ENCODE measurements at regions not wholly inside any gene's neighbourhood (a gene's known extent, or its start where the extent isn't known, plus 50 kb on each side); places are given as distances from the start of the nearest gene placed in this dataset.

DNA sequence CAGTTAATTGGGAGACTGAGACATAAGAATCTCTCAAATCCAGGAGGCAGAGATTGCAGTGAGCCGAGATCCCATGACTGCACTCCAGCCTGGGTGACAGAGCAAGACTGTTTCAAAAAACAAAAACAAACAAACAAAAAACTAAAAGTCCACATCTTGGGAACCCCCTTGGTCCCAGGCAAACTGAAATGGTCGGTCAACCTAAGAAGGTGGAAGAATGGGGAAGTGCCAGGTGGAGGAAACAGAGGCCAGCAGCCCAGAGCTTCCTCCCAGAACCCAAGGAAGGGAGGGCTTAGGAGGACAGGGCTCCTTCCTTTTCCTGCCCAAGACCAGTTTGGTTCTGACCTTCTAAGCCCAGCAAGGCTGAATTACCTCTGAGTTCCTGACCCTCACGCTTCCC, 121.0 kb upstream of the FUT8 start:
- H3K4me3 ChIP-seq (replicated peaks; ENCODE audit: low read depth, low read length) = no peak overlapping the region
- TF ChIP-seq CTCF (IDR thresholded peaks at IDR 0.05; ENCODE audit: low read depth, low read length, missing control alignments) = no peak
- DNase-seq (ENCODE audit: extremely low read depth, low read depth) = no peak

DNA sequence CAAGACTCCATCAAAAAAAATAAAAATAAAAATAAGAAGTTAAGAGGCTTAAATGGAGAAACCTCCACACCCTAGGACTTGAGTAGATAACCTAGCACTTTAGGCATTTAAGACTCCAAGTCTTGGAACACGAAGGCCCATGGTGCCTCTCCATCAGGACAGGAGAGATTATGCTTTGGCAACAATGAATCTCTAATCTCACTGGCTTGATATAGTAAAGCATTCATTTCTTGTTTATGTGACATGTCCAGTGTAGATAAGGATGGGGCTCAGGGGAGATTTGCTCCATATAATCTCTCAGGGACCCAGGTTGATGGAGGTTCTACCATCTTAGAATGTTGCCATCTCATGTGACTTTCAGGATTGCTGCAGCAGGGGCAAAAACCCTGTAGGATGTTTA, 117.7 kb upstream of the FUT8 start:
- H3K4me3 ChIP-seq (replicated peaks; ENCODE audit: low read depth, low read length) = no peak overlapping the region
- no peak for TF ChIP-seq CTCF (IDR thresholded peaks at IDR 0.05; ENCODE audit: low read depth, low read length, missing control alignments)
- DNase-seq (ENCODE audit: extremely low read depth, low read depth) = no peak

DNA sequence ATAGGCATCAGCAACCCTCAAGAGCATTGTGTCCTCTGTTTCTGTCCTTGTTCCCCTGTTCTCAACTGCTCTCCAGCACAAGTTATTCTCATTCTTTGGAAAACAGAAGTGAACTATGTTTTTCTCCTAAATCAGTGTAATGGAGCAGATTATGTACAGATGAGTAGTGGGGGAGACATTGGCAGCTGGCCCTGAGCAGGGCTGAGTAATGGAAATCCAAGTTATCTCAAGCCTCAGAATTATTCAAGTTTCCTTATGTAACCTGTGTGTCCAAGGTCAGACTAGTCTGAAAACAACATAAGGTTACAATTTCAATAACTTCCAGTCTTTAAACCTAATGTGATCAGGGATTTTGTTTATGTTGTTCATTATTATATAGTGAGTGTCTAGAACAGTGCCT, 116.1 kb upstream of the FUT8 start:
- no peak for TF ChIP-seq CTCF (IDR thresholded peaks at IDR 0.05; ENCODE audit: low read depth, low read length, missing control alignments)
- DNase-seq (ENCODE audit: extremely low read depth, low read depth) = no peak
- no peak overlapping the region for H3K4me3 ChIP-seq (replicated peaks; ENCODE audit: low read depth, low read length)

GRCh38 chr14:65296876-65297275, 115.7 kb upstream of the FUT8 start:
- TF ChIP-seq CTCF (IDR thresholded peaks at IDR 0.05; ENCODE audit: low read depth, low read length, missing control alignments) = no peak
- DNase-seq (ENCODE audit: extremely low read depth, low read depth) = no peak

DNA sequence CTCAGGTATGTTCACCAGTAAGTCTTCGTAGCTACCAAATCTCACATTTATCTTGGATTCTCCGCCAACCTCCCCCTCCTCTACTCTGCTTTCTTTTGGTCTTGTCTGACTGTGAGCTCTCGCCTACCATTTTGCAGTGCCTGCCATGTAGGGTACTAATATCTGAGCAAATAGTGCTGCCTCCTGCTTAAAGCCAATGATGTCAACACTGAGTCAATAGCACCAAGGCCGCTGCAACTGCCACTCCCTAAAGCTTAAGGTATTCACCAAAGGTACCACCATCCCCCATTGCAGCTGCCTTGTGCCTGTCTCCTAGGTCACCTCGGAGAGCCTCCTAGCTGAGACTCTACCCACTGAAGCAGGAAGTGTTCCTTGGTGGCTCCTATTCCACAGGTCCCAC, 114.8 kb upstream of the FUT8 start:
- no peak for TF ChIP-seq CTCF (IDR thresholded peaks at IDR 0.05; ENCODE audit: low read depth, low read length, missing control alignments)
- no peak overlapping the region for H3K4me3 ChIP-seq (replicated peaks; ENCODE audit: low read depth, low read length)
- no peak for DNase-seq (ENCODE audit: extremely low read depth, low read depth)

More at GRCh38 chr14:65296876-65297275, 115.7 kb upstream of the FUT8 start:
- H3K4me3 ChIP-seq (replicated peaks; ENCODE audit: low read depth, low read length) = no peak overlapping the region

GRCh38 chr14:65299826-65300225, 112.7 kb upstream of the FUT8 start:
- no peak for DNase-seq (ENCODE audit: extremely low read depth, low read depth)
- no peak for TF ChIP-seq CTCF (IDR thresholded peaks at IDR 0.05; ENCODE audit: low read depth, low read length, missing control alignments)
- H3K4me3 ChIP-seq (replicated peaks; ENCODE audit: low read depth, low read length) = no peak overlapping the region

- no peak for DNase-seq (ENCODE audit: extremely low read depth, low read depth)
- TF ChIP-seq CTCF (IDR thresholded peaks at IDR 0.05; ENCODE audit: low read depth, low read length, missing control alignments) = no peak
- no peak overlapping the region for H3K4me3 ChIP-seq (replicated peaks; ENCODE audit: low read depth, low read length)
Observed at GRCh38 chr14:65301862-65302539, 110.5 kb upstream of the FUT8 start.

Data from HFF-Myc (cell line).